ENCODE measurements at regions not wholly inside any gene's neighbourhood (a gene's known extent, or its start where the extent isn't known, plus 50 kb on each side); places are given as distances from the start of the nearest gene placed in this dataset.

DNA sequence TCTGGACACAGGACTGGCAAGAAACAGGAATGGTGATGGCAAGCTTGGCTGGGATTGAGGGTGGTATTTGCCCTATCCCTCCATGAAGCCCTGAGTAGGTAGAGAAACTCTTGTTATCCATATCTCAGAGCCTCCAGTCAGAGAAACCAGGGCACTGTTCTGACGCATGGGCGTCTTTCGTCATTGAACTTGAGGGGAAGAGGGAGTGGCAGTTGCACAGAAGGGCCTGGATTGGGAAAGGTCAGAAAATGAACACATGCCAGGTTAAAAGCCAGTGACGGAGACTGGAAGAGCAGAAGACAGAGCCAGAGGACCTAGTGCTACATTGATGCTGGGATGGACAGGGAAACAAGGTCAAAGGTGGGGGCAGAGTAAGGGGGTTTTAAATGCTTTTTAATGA lies 516.7 kb downstream of the PLPP3 start:
- DNase-seq: no peak

DNA sequence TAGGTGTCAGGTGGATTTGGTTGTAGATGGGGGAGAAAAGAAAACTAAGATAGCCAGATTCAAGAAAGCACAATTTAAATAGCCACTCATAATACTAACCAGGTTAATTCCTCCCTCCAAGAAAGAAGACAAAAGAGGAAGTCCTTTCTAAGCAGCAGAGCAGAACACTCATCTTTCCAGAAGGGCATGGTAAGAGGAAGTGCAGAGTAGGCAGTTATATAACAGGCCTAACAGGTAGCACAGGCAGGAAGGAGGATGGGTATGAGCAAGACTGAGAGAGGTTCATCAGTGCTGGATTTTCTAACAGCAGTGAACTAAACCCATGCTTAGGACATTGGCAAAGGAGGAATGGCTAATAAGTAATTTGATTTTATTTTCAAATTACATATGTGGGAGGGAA lies 517.5 kb downstream of the PLPP3 start:
- DNase-seq: no peak

DNA sequence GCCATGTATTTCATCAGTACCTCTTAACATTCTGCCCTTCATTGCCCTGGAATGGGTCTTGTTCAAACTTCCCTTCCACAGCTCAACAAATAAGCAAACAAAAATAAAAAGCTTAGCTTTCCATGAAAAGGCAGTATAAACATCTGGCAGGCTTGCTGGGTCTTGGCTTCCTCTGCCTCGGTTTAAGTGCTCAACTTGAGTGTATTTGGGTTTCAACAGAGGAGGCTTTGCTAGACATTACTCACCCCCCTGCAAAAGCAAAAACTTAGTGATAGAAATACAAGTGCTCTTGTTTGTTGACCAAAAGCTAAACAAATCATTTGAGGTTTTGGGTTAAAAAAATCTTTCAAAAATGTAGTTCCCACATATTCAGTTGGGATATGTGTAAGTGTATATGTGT lies 518.5 kb downstream of the PLPP3 start:
- no peak for DNase-seq

DNA sequence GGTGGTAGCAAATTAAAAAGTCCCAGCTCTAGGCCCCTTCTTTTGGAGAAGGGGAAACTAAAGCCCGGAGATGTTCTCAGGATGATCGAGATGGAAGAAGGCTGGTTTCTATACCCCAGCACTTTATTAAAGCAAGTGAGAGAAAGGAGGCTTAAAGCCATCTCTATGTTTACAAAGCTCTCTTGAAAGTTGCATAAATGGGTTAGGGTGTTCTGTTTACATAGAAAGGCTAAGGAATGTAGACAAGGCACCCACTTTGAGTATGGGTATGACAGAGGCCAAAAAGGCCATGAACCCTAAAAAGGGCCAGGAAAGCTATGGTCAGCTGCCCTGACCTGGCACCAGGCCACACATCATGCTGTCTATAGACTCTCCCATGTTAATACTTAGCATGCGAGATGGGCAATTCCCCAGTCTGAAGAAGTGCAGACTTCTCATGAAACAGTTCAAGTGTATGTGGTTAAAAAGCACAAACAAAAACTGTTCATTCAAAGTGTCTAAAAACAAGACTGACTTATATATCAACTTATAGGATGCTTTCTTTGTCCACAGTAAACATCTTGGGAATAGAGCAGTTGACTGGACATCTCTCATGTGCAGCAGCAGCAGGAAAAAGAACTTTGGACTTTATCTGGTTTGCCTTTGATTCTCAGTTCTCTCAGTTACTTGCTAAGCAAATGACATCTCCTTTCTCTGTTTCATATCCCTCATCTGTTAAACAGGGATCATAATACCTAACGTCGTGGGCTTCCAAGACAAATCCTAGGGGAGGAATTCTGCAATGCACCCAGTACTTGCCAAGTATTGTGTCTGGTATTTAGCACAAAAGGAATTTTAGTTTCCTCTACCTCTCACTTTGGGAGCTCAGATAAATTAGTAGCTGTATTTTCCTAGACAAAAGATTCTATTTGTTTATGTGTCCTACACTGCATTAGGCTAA lies 521.6 kb downstream of the PLPP3 start:
- no peak for DNase-seq

DNA sequence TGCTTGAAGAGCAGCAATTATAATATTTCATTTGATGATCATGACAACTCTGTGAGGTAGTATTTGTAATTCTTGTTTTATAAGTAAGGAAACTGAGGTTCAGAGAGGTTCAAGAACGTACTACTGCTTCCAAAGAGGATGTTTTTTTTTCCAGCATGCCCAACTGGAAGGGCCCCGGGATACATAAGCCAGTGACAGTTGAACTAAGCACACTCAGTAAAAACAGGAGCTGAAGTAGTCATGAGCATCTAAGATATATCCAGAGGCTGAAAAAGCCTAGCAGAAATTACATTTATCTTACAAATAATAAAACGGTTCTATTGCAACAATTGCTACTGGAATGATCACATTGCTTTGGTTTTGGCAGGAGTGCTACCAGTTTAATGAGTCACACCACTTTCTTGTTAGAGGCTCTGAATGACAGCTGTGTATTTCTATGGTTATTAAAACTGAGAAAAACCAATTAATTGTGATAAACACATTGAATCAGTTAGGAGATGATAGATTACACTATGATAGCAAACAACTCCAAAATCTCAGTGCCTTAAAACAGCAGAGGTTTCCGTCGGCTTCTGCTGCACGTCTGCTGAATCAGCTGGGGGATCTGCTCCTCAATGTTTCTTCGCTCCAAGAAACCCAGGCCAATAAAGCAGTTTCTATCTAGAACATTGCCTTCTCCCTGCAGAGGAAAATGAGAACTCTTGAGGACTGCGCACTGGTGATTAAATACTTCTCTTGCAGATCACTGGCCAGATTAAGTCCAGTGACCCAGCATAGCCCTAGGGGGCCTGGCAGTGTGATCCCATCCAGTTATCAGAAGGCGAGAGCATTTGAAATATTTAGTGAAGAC lies 522.7 kb downstream of the PLPP3 start:
- DNase-seq: no peak

DNA sequence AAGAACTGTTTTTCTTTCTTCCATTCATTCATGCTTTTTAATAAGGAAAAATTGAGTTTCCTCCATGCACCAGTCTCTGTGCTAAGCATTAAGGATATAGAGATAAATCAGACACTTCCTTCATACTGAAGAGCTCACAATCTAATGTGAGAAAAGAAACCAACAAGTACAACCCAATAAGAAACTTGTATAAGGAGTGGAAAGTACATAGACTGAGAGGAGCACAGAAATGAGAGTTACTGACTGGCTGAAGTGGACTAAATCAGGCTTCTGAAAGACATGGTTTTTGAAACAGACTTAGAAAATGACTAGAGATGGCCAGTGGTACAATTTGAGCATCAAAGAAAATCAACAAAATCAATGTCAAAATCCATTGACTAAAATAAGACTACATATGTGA lies 524.4 kb downstream of the PLPP3 start:
- no peak for DNase-seq

DNA sequence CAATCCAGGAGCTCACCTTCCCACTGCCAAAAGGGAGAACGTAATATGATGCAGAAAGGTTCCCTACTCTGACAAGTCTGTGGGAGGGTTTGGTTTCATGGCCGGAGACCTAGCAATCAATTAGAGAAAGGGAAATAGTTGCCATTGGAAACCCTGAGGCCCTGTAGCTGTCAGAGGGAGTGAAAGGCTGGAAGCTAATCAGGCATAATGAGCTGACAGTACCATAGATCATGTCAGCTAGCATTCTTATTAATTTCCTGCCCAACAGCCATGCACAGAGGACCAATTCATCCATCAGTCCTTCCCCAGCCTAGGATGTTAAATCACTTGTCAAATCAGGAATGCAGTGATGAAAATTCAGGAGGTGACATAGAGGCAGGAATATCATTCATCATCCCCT lies 527.3 kb downstream of the PLPP3 start:
- DNase-seq: no peak

DNA sequence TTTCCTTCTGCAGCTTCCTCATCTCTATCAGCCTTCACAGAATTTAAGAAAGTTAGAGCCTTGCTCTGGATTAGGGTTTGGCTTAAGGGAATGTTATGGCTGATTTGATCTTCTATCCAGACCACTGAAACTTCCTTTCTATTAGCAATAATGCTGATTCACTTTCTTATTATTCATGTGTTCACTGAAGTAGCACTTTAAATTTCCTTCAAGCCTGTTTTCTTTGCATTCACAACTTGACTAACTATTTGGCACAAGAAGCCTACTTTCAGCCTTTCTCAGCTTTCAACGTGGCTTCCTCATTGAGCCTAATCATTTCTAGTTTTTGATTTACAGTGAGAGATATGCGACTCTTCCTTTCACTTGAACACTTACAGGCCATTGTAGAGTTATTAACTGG lies 528.5 kb downstream of the PLPP3 start:
- DNase-seq: no peak

DNA sequence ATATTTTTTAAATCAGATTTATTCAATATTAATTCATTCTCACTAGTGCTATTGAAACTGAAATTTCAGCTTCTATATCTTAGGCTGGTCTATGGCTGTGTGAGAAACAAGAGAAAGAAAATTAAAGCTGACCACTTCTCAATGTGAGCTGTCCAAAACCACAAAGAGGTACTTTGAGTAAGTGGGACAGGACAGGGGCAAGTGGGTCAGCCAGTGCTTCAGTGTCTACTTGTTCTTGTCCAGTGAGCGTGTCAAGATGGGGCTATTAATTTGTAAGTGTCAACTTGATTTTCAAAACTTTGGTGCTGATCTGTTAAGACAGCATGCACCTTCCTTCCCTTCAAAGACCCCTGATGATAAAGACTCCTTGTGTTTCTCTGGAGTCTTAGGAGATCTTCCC lies 533.9 kb downstream of the PLPP3 start:
- DNase-seq: no peak

DNA sequence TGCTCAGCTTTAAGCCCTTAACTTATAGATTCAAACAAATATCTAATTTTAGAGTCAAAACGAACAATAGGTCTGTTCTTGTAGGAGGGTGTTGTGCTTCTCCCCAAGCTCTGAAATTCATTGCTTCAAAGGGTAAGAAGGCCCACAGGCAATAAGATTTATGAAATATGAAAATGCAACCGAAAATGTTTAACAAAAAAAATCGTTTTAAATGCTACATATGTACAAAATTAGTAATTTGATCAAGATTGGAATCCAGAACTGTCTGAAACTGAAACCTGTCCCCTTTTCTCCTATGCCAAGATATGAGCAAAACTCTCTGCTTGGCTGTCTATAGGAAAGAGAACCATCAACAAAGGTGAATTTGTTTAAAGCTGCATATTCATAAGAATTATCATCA lies 534.3 kb downstream of the PLPP3 start:
- no peak for DNase-seq

DNA sequence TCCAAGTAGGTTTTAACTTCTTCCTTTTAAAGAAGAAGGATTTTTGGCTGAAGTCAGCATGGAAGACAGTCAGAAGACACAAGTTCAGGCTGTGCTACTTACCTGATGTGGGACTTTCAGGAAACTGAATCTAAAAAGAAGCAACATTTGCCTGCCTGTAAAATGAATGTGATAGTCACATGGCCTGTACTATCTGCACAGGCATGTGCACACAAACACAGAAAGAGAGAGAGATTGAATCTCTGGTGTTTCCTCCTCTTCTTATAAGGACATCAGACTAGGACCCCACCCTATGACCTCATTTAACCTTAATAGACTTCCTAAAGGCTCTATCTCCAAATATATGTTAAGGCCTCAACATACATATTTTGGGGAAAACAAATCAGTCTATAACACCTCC lies 542.9 kb downstream of the PLPP3 start:
- no peak for DNase-seq

DNA sequence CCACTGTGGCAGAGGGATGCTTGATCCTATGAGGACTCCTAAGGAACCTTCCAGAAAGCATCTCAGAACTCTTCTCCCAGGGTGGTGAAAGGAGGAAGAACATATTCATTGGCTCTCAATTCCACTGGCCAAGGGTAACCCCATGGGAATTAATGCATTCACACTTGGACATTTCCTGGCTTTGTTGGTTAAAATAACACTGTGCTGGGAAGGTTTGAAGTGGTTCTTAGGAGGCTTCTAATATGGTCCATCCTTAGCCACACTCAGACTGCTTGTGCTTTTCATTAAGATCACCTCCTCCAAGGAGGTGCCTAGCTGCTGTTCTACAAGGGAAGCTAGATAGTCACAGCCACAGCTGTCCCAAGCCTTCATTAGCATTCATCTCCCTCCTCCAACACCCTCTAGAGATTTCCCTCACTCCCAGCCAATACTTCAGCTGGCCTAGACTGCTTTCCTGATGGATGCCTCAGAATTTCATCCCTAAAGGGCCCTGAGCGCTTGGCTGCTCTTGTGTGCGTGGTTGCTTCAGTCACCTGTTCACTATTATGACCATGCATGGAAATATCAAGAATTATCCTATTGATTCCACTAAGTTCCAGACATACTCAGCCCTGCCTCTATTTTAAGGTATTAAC lies 544.4 kb downstream of the PLPP3 start:
- DNase-seq: no peak

DNA sequence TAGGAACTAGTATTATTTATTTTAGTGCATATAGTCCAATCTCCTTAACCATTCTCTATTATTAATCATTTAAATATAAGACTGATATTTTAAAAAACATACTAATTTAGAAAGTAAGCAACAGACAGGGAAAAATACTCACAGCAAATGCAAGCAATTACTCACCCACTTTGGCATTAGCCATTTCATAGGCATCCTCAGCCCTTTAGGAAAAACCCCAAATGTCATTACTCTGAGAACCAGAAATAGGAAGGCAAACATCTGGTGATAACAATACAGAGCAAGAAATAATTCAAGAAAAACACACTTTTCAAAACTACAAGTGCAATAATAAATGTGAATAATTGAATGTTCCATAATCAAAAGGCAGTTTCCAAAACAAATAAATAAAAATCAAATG lies 545.1 kb downstream of the PLPP3 start:
- no peak for DNase-seq

DNA sequence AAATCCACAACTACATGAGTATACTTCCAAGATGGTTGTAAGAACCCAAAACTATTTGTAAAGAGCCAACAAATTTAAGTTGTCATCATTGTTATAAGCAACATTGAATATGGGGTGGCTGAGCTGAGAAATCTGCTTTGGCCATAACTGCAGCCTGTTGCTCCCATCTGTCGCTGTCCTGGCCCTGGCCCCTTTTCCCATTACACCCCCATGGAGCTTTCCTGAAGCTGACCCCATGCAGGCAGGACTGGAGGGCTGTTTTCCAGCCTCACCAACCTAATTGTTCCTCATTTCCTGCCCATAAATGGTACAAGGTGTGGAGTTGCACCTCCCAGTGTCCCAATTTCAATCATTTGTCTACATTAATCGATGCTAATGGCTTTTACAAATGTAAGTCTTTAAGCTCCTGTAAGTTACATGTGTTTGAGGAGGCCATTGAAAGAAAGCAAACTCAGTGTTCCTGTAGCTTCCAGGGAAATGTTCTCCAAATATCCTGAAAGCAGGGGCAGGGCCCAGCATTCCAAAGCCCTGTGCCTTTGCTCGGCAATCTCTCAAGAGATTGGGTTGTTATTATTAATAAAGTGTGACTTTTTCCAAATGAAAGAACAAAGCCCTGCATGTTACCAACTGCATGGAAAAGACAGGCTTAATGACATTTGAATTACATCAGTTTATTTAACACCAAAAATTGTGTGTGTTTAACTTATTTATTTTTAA lies 545.9 kb downstream of the PLPP3 start:
- no peak for DNase-seq

DNA sequence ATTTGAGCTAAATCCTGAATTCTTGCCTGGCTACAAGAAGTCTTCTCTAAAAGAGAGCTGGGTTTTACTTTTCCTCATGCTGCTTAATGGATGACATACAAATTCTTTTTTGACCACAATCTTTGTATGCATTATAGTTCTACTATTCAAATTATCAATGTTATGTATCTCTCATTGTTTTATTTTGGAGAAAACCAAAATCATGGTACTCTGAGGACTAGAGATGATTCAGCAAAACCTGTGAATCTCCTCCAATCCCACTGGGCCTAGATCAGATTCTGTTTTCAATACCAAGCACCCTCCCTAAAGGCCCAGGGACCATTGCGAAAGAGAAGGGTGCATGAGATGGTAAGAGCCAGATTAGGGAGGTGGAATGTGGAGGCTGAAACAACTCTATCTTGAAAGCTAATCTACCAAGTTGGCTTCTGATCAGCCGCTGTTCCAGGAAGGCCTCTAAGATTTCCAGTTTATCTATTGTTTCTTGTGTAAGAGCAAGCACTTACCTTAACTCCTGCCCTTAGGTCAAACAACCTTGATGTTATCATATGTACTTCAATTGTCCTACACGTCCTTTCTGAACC lies 547.2 kb downstream of the PLPP3 start:
- DNase-seq: no peak

DNA sequence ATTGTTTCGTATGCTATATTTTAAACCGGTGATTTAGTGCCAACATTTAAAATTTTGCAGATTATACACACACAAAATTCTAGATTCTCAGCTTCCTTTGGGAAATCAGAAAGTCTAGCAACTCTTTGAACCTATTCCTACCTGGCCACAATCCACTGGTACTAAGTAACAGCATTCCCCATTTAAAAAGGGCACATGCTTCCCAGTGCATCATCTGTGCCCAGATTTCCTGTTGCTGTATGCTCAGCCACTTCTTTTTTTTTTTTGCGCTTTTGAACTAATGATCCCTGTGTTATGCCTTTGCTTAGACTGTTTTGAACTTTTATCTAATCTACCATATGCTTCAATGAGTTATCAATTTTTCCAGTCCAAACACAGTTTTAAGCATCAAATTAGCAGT lies 548.4 kb downstream of the PLPP3 start:
- DNase-seq: no peak

DNA sequence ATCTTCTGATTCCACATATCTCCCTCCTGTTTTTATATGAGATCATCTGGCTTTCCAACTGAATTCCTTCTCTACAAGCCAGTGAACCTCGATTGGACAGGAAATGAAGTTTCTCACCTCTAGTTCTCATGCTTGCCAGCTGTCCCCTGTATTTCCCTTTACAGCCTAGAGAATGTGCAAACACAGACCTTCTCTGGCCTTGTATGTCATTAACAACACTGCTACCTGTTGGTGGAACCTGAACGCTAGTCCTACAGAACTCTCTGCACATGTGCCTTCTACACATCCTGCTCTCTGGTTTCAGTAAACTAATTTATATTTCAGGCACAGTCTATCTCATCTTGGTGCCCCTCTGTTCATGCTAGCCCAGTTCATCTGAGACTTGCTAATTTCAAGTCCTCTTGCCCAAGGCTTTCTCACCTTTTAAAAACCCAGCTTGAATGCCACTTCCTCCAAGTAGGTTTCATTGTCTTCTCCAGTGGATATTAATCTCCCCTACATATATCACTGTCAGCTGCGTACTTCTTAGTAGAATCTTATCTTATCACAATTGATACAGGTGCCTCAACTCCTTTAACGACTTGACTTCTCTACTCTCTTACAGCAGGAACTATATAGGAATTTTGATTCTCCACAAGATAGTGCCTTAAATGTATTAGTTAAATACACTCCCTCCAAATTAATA lies 549.9 kb downstream of the PLPP3 start:
- no peak for DNase-seq

DNA sequence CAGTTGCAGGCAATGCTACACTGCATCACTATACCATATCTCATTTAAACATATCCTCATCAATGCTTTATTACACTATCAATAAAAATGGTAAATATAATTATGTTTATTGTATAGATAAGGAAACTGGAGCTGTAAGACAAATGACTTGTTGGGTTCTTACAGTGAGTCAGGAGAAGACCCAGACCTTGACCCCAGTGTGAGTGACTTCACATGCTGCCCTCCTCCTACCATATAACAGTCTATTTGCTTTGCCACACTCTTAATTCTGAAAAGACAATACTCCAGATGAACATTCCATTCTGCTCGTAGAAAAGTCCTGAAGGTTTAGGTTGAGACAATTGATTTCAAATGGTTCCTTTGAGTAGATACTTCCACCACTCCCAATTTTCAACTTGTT lies 550.5 kb downstream of the PLPP3 start:
- DNase-seq: no peak

DNA sequence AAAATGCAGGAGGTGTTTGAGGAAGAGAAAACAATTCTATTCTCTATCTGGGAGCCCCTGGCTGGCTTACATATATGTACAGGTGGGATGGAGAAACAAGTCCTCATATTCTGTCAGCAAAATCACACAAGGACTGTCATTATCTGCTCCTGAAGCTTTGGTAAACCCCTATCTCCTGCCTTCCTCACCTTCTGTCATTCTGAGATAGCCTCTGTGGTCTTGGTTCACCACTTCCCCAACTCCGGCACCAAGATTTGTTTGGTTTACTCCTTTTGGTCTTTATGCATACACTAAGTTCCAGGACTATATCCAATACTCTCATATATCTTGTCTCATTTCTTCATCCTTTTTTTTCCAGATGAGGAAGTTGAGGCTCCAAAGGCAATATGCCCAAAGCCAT lies 551.1 kb downstream of the PLPP3 start:
- DNase-seq: no peak

DNA sequence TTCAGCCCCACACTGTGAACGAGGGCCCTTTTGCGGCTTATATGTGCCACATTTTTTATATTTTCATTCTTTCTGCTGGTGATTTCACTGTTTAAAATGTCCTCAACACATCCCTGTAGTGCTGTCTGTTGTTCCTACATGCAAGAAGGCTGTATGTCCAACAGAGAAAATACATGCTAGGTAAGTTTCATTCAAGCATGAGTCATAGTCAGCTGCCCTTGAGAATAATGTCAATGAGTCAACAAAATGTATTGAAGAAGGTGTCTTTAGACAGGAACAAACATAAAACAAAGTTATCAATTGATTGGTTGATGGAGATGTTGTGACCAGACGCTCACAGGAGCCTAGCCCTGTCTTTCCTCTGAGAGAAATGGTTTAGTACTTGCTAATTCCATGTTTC lies 553.4 kb downstream of the PLPP3 start:
- no peak for DNase-seq

DNA sequence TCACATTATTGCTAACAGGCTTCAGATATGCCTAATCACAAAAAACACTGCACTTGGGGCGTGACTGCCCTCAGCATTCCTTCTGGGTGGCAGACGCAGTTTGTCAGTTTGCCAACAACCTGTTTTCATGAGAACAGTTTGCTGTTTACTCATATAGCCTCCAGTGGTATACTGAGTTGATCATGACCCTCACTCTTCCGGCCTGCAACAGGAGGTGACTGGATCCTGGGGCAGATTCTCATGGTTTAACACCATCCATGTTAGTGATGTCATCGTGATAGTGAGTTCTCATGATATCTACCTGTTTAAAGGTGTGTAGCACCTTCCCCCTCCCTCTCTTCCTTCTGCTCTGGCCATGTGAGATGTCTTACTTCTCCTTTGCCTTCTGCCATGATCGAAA lies 555.2 kb downstream of the PLPP3 start:
- DNase-seq: no peak

DNA sequence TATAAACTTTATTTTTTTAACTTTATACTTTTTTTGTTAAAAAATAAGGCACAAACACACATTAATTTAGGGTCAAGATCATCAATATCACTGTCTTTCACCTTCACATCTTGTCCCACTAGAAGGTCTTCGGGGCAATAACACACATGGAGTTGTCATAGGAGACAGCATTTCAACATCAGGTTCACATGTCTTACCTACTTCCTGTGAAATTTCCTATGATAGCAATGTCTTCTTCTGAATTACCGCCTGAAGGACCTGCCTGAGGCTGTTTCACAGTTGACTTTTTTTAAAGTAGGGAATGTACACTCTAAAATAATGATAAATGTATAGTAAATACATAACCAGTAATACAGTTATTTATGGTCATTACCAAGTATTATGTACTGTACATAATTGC lies 559.4 kb downstream of the PLPP3 start:
- no peak for DNase-seq

Measured in bone marrow (tissue), 2 donors.